RPMI7951 (cell line): ENCODE measurements at regions not wholly inside any gene's neighbourhood (a gene's known extent, or its start where the extent isn't known, plus 50 kb on each side); places are given as distances from the start of the nearest gene placed in this dataset.
"Not testable (repeated sequence)": the region's sequence is repeated elsewhere in the genome, so short reads cannot be mapped to it uniquely, and the experiment has no call there.

ENCODE experiments used
- DNase-seq: peaks from one replicate; pipeline ENCODE4 v3.0.0-alpha.2; 2012; ENCODE audit warnings: low read depth

DNA sequence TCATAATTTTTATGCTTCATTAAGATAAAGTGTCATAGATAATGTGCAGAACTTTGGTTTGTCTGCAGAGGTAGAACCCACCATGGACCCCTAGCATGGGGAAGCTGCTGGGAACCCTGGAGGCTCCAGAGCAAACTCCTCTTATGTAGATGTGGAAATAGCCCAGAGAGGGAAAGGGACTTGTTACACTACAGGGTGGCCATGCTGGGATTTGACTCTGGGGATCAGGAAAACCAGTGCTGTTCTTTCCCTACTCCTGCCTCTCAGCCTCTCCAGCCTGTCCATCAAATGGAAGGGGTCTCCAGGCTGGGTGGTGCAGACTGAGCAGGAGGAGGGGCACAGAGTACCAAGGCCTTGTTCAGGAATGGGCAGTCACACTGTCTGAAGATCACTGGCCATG lies 54.2 kb downstream of the MSX1 start:
- no peak for DNase-seq

DNA sequence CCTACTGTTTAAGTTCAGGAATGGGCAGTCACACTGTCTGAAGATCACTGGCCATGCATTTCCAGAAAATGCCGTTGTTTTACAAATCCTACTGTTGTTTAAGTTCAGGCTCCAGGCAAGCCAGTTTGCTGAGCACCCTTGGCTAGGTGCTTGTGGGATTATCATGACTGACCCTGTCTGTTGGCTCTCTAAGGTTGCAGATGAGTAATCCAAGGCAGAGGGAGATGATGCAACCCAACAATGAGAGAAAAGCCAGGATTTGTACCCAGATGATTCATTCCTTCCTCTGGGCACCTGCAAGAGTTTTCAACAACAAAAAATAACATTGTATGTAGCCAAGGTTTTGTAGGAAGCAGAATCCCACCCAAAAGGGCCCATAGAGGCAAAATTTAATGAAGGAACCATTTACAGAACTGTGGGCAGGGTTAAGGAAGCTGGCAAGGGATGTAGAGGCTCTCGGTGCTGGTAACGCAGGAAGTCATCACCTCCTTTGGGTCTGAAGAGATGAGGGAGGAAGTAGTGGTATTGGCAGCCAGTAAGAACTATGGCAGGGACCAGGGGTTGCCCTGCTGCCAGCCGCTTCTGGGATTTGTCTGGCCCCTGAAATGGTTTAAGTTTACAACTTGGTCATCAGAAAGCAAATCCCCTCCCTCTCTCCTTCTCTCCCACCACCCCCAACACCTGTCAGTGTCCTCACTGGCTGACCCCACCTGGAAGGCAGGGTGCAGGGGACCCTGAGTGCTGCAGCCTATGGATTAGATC lies 54.8 kb downstream of the MSX1 start:
- peak; percentile 18 for DNase-seq

DNA sequence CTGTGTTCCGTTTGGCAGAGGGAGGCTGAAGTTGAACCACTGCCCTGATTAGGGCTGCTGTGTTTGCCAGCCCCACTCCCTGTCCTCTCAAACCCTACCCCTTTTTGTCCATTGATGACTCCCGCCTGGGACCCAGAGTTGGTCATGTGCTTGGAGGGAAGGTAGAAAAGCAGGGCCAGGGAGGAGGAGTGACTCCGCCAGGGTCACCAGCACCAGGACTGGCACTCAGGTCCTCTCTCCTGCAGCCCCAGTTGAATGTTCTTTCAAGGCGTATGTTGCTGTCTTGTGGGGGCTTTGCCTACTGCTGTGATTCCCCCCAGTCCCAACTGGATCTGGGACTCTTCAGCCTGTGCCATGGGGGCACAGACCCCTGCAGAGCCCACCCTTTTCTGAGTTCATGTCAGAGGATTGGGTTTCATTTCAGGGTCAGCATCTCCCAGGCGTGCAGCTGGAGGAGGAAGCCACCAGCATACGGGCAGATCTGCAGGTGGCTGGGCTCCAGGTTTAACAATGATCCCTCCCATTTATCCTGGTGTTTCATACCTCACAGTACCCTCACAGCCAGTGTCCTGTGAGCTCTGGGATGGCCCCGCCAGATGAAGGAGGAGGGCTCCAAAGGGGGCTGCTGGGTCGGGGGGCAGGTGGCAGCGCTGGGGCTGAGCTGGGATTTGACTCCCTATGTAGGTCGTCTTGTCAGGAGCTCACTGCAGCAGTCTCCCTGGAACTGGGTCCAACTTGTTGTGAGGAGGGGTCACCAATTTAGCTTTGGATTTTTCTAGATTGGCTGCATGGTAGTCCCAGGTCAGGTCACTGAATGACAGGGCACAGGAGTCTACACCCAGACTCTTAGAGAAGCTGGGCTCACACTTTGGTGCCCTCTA lies 55.7 kb downstream of the MSX1 start:
- no peak for DNase-seq

DNA sequence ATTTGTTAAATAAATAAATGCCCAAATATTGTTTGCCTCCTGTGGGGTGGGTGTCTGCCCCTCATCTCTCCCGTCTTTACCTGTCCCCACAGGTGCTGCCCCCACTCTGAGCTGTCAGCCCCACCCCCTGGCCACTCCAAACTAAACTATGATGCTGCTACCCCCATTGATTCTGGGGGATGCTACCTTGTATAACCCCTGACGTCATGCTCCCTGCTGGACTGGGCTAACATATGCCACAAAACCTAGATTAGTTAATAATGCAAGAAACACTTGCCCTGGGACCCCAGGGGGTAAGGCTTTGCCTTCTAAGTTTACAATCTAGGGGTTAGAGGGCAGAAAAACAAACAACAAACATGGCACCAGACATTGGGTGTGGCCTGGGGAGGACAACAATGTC lies 58.6 kb downstream of the MSX1 start:
- DNase-seq, result no peak

DNA sequence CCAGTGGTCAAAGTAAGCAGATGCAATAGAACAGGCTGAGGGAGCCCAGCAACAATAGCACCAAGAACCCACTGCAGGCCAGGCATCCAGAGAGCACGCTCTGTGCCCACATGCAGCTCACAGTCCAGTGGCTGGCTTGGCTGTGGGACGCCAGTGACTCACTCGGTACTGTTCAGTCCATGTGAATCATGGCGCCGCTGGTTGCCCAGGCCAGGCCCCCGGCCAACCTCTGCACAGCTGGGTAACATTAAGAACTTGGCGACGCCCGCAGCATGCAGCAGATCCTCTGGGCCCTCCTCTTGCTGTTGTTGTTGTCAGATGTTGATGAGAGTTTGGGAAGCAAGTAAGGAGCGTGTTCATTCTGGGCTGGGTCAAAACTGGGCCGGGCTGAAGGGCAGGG lies 60.5 kb downstream of the MSX1 start:
- peak; percentile 69 for DNase-seq

DNA sequence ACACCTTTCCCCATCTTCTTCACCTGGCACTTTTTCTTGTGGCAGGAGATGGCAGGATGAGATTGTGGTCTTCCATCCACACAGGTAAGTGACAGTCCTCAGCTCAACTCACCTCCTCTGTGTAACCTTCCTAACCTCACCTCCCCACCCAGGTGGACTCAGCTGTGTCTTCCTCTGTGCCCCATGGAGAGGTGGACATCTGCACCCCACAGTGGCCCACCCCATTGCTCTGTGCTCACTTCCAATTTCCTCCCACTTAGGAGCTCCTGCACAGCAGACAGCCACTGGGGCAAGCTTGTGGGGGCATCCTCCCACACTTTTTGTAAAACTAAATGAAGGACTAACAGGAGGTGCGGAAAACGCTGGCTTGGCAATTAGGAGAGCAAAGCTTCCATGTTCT lies 61.6 kb downstream of the MSX1 start:
- no peak for DNase-seq

DNA sequence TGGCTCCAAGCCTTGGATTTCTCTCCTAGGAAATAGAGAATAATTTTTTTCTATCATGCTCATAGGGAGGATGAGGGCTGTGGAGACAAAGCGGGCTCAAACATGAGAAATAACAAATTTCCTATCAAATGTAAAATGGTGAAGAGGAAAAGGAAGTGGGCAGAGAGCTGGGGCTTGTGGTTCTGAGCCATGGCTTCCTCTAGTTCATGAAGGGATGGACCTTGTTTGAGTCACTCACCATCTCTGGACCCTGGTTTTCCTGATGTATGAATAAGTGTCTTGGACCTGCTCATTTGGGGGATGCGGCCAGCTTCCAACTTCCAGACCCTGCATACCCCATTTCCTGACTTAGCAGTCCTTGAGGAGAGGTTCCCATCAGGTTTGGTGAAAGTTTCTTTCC lies 63.0 kb downstream of the MSX1 start:
- DNase-seq, result no peak

DNA sequence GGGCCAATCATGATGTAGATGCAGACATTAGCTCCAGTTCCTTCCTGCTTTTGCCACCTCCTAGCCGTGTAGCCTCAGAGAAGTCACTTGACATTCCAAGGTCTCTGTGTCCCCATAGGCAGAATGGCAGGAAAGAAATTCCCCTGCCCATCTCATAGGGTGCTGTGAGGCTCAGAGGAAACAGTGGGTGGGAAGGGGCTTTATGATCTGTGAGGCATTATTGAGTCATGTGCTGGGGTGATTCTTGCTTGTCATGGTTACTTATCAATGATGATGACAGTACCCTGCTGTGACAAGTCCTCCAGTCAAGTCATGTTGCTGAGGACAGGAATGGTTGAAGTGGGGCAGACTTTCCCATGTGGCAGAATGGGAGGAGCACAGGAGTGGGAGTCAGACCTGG lies 63.7 kb downstream of the MSX1 start:
- DNase-seq, result no peak

DNA sequence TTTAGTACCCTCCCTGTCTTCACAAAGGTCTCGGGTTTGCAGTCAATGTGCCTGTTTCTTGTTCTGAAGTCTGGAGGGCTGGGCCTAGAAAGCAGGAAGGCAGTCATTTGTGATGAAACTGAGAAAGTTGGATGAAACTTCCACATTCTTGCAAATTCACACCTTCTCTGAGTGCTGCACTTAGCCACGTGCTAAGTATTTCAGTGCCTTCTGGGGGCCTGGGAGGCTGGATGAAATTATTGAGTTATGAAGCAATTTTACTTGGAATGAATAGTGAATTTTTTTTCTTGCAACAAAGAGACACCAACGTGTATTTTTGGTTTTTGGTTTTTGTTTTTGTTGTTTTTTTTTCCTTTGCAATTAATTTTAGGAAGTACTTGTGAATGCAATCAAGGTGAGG lies 71.2 kb downstream of the MSX1 start:
- DNase-seq, result no peak

DNA sequence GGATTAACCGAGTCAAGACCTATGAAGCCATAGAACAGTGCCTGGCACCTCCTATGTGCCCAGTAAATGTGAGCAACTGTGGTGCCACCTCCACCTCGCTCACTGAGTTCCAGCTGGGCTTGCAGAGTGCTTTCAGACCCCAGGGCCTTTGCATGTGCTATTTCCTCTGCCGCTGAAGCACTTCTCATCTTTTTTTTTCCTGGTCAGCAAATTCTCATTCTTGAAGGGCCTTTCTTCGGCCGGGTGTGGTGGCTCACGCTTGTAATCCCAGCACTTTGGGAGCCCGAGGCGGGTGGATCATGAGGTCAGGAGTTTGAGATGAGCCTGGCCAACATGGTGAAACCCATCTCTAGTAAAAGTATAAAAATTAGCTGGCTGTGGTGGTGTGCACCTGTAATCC lies 76.5 kb downstream of the MSX1 start:
- DNase-seq, result no peak

DNA sequence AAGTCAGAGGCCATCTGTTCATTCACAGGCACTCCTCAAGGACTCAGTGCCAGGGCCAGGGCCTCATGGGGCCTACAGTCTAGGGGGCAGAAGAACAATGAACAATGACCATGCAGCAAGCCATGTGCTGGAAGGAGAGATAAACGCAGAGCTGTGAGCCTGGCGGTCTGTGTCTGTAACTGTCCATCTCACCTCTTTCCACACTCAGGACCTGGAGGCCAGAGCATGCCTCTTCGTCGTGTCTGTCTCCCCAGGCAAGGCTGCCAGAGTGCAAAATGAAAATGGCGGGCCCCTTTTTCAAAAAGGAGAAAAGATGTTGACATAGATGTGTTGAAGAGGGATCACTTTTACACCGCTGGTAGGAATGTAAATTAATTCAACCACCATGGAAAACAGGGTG lies 78.5 kb downstream of the MSX1 start:
- no peak for DNase-seq

DNA sequence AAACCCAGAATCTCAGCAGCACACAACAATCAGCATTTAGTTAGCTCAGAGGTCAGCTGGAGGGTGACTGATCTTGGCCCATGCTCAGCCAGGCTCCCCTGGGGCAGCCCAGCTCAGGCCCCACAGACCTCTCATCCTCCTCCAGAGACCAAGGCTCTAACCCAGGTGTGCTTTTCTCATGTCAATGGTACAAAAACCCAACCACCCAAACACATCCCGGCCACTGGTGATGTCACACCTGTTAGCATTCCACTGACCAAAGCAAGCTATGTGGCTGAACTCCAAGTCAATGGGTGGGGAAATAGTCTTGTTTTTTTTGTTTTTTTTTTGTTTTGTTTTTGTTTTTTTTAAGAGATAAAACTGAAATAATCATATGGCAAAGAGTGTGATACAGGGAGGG lies 77.5 kb downstream of the CYTL1 start:
- DNase-seq, result no peak

DNA sequence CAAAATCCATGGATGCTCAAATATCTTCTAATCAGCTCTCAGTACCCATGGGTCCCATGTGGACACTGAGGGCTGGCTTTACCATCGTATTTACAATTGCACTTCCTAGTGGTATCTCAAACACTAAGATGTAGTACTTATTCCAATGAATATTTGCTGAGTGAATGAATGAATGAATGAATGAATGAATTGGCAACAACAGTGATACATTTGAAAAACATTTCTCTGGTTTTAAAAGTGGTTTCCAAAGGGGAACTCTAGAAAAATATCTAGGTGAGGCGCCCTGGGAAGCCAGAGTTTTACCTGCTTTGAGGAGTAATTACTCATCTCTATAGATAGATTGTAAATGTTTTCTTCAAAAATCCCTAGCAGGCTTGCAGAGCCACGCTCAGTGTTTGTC lies 76.6 kb downstream of the CYTL1 start:
- no peak for DNase-seq

DNA sequence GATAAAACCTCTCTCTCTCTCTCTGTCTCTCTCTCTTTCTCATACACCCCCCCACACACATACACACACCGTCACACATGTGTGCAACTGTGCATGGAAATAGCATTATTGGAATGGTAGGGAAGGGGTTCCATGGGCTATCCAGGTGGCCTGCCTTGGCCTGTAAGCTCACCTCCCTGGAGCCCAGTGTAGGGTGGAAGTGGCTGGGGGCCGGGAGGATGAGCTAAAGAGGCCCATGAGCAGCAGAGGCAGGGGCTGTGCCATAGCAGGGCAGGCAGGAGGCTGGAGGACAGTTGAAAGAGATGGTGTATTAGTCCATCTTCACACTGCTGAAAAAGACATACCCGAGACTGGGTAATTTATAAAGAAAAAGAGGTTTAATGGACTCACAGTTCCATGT lies 74.2 kb downstream of the CYTL1 start:
- DNase-seq, result no peak

DNA sequence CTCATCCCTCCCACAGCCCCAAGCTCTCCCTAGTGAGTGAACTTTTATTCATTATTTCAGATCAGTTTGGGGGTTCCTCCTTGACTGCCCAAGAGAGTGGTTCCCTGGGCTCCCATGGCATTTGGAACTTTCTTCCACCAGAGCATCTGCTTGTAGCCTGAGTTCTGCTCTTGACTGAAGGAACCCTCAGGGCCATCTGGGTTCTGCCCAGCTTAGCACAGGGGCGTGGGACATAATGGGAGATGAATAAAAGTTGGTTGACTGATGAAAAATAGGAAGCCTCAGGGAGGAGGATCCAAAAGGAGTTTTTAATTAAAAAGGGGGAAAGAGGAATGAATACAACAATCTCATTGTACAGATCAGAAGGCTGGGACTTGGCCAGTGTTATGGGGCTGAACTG lies 73.4 kb downstream of the CYTL1 start:
- no peak for DNase-seq

DNA sequence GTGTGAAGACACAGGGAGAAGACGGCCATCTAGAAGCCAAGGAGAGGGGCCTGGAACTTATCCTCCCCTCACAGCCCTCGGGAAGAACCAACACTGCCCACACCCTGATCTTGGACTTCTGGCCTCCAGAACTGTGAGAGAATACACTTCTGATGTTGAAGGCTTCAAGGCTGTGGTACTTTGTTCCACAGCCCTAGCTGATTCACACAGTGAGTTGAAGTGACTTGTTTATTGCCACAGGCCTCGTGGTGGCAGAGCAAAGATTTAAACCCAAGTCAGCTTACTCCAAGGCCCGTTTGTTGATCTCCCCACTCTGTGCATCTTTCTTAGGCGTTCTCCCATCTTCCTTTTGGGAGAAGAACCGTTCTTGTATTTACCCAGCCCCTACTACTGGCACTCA lies 72.8 kb downstream of the CYTL1 start:
- no peak for DNase-seq

DNA sequence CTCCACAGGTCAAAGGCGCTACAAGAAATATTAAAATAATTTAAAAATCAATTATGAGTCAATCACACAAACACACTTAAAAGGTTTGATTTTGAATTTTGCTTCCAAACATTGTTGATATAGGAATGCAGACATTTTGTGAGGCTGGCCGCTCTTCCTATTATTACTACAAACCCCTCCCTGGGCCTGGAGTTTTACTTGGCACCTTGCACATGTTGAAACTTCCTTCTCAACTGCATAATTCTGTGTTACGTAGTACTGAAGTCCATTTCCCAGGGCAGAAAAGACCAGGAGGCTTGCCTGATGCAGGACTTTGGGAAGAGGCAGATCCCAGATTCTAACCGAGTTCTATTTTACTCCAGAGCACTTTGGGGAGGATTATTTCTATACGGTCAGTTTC lies 71.5 kb downstream of the CYTL1 start:
- DNase-seq, result no peak

DNA sequence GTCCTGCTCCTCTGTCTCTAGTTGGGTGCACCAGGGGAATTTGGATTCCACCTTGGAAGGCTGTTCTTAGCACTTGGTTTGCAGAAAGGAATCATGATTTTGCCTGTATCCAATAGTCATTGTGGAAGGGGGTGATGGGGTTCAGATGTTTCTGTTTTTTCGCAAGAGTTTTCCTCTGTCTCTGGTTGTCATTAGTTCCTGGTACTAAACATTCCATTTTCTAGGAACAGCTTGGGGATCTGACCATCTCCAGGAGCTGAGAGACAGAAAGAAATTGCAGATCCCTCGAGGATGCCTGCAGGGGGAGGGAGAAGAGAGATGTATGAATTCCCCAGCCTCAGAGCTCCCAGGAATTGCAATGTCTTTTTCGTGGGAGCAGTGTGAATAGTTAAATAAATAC lies 70.9 kb downstream of the CYTL1 start:
- no peak for DNase-seq

DNA sequence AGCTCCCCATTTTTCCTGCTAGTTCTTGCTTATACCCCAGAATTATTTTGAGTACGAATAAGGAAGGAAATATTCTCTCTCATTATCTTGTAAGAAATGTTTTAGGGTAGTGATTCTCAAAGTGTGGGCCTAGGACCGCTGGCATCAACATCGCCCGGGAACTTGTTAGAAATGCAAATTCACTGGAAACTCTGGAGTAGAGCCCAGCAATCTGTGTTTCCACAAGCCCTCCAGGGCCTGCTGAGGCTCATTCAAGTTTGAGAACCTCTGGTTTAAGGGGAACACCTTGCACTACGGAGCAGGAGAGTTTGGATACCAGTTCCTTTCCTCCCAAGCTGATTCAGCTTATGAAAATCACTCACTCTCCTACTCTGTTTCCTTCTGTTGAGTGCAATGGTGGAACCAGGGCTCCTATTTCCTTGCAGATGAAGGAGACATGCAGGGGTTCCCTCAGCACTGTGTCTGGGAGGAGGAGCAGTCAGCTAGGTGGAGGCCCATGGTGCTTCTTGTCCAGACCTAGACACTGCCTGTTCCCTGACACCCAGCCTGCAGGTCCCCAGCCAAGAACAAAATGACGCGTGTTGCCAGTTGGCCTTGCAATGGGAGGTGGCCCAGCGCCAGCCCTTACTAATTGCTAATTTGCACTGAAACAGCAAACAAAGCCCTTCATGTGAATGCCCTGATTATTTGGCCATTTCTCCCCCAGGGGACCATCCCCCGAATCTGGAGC lies 68.5 kb downstream of the CYTL1 start:
- DNase-seq, result no peak

DNA sequence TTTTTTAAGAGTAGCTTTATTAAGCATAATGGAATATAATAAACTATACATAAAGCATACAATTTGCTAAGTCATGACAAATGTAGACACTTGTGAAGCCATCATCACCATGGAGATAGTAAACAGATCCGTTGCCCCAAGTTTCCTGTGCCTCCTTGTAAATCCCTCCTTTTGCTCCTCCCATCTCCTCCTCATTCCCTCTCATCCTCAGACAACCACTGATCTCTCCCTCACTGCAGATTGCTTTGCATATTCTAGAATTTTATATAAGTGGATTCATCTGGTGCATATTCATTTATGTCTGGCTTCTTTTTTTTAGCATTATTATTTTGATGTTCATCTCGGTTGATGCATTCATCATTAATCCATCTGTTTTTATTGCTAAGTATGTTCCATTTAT lies 67.0 kb downstream of the CYTL1 start:
- DNase-seq, result no peak

DNA sequence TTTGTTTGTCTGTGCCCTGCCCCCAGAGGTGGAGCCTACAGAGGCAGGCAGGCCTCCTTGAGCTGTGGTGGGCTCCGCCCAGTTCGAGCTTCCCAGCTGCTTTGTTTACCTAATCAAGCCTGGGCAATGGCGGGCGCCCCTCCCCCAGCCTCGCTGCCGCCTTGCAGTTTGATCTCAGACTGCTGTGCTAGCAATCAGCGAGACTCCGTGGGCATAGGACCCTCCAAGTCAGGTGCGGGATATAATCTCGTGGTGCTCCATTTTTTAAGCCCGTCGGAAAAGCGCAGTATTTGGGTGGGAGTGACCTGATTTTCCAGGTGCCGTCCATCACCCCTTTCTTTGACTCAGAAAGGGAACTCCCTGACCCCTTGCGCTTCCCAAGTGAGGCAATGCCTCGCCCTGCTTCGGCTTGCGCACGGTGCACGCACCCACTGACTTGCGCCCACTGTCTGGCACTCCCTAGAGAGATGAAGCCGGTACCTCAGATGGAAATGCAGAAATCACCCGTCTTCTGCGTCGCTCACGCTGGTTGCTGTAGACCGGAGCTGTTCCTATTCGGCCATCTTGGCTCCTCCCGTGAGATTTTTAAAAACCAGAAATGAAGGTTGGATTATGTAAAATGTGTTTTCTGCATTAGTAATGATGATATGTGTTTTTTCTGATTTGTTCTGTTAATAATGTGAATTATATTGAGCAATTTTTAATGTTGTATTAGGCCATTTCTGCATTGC lies 59.7 kb downstream of the CYTL1 start:
- DNase-seq, result not testable (repeated sequence)

DNA sequence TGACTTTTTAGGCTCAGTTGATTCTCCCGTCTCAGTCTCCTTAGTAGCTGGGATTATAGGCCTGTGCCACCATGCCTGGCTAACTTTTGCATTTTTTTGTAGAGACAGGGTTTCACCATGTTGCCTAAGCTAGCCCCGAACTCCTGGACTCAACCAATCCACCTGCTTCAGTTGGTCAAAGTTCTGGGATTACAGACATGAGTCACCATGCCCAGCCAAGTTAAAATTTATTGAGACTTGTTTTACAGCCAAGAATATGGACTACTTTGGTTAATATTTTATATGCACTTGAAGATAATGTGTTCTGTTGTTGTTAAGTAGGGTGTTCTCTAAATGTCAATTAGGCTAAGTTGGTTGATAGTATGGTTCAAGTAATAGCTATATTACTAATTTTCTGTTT lies 58.7 kb downstream of the CYTL1 start:
- DNase-seq, result no peak
